NCI-H82 (cell line): ENCODE measurements at regions not wholly inside any gene's neighbourhood (a gene's known extent, or its start where the extent isn't known, plus 50 kb on each side); places are given as distances from the start of the nearest gene placed in this dataset.
"Not testable (repeated sequence)": the region's sequence is repeated elsewhere in the genome, so short reads cannot be mapped to it uniquely, and the experiment has no call there.

Source experiments
- DNase-seq: peaks from one replicate; lab custom pipeline; 2025; lab: John Stamatoyannopoulos, UW

DNA sequence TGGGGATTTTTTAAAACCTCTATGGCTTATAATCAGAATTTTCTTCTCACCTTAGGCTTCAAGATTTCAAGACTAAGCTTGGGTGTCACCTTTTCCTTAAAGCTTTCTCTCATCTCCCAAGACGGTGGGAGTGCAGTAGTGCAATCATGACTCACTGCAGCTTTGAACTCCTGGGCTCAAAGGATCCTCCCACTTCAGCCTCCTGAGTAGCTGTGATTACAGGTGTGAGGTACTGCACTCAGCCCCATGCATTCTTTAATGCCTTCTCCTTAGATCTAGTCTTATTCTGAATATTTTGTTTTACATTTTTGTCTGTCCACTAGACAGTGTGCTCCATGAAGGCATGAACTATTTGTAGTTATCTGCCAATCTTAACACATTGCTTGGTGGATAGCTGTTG is 55.7 kb upstream of the FAT3 start:
- no peak for DNase-seq

DNA sequence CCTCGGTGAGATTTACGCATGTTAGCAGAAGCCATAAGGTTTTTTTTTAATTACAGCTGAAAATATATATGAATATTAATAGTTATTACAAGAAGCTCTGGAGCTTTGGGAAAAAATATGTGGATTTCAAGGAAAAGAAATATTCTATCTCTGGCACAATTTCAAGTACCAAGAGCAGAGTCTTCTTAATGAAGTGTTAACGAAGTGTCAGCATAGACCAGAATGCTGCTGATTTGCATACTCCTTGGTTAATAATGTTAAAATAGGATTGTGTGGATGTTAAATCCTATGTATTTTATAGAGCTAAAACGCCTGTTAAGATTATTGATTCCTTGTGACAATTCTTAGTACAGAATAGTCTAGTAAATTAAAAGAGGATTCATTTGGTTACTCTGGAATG is 57.0 kb upstream of the FAT3 start:
- DNase-seq = no peak

DNA sequence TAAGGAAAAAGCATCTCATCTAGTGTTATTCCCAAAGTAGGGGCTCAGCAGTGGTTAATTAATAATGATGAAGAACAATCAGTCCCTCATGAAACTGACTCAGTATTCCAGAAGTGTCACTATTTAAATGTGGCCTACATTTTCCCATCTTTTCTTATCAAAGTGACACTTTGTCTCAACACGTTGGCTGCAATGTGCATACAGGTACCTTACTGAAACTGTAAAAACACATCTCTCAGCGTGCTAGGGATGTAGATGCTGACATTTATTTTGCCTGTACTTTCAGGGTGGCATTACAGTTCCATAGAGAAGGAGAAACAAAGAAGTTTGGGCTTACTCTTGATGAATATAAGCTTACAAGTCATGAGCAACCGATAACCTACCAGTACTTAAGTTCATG is 58.3 kb upstream of the FAT3 start:
- DNase-seq = no peak

DNA sequence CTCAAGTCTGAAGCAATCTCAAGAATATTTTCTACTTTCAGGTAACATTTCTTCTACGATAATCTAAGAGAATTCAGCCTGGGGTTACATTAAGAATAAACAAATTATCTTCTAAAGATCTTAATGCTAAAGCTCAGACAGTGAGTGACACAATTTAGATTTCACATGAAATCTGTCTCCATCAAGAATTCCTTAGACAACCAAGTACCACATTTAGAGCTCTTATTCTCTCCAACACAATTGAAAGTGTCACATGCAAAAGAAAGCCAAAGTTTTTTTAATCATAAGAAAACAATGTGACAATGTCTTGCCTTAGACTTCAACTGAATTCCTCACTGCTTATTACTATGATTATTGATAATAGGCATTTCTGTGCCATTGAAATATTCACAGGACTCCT is 60.7 kb upstream of the FAT3 start:
- no peak for DNase-seq

DNA sequence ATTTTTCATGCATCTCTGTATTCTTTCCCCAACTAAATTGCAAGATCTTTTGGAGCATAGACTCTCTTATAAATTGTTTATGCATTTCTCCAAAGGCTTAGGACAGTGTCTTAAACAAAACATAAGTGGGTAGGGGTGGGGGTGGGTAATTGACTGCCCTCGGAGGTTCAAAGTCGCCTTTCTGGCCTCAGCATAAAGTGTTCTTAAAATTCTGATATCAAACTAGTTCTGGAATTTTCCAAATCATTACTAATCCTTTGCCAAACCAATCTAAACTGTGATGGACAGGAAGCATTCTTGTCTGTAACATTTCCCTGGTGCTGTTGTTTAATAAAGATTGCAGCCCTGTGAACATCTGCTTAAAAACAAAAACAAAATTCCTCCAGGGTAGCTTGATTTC is 61.8 kb upstream of the FAT3 start:
- DNase-seq = no peak

DNA sequence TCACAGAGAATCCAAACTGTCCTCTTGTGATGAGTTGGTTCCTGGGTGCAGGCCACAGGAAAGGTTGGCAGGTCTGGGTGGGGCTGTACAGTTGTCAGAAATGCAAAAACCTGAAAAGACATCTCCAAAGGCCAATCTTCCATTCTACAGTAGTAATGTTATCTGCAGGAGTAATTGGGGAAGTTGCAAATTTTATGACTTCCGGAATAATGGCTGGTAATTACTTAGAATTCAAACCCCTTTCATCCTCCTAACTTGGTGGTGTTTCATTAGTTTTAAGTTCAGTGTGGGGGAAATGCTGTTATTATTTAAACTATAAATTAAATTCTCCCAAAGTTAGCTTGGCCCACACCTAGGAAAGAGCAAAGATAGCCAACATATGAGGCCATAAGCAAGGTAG is 64.7 kb upstream of the FAT3 start:
- DNase-seq = no peak

DNA sequence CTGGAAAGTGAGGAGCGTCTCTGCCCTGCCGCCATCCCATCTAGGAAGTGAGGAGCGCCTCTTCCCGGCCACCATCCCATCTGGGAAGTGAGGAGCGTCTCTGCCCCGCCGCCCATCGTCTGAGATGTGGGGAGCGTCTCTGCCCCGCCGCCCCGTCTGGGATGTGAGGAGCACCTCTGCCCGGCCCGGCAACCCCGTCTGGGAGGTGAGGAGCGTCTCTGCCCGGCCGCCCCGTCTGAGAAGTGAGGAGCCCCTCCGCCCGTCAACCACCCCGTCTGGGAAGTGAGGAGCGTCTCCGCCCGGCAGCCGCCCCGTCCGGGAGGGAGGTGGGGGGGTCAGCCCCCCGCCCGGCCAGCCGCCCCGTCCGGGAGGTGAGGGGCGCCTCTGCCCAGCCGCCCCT is 67.2 kb upstream of the FAT3 start:
- DNase-seq = not testable (repeated sequence)

DNA sequence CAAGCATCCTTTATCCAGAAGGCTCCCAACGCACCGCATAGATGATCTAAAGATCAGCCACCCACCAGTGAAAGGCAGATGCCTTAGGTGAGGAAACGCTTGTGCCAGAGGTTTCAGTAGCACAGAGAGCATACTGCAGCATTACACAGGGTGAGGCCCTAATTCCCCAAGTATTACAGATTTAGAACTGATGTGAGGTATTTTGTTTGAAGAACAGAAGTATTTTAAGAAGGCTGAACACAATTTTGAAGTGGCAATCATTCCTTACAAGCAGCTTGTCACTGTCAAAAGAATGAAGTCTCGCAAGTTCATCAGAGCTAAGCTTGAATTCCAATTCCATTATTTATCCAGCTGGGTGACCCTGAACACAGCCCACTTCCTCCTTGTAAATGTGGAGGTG is 70.0 kb upstream of the FAT3 start:
- no peak for DNase-seq

DNA sequence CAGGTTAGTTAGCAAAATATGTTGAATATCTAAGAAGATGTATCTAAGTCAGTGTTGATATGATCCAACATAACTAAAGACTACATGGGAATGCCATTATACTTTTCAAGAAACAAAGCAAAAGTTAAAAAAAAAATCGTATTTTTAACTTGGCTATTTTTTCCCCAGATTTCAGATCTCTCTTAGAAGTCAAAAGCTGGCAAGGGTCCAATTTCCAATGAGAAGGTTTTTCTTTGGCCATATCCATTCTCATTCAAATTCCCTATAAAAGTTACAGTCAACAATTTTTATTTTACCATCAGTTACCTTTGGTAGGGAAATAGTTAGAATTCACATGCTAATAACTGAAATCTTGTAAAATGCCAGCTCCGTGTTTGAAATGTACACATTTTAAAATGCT is 70.5 kb upstream of the FAT3 start:
- no peak for DNase-seq

DNA sequence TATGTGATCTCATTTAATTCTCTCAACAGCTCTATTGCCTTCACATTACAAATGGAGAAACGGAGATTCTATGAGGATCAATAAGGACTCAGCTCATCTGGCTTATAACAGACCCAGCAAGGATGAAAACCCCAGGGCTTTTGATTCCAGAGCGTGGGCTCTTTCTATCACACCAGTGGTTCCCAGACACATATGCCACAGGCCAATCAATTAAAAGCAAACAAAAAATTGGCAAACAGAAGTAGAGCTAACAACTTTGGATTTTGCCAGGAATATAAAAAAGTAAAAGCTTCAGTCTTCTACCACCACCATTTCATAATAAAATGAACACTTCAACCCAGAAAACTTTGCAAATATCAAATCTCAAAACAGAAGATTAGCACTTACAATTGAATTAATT is 71.1 kb upstream of the FAT3 start:
- no peak for DNase-seq

DNA sequence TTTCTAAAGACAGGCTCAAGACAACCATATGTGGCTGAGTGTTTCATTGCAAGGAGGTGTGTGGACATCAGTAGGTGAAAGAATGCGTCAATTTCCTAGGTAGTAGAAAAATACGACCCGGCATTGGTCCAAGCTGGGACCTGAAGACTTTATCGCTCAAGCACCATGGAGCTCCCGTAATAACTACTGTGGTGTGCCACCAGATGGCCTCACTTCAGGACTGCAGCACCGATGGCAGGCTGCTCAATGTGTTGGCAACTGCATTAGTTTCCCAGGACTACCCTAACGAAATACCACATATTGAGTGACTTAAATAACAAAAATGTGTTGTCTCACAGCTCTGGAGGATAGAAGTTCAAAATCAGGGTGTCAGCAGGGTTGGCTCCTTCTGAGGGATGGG is 72.4 kb upstream of the FAT3 start:
- DNase-seq = no peak

DNA sequence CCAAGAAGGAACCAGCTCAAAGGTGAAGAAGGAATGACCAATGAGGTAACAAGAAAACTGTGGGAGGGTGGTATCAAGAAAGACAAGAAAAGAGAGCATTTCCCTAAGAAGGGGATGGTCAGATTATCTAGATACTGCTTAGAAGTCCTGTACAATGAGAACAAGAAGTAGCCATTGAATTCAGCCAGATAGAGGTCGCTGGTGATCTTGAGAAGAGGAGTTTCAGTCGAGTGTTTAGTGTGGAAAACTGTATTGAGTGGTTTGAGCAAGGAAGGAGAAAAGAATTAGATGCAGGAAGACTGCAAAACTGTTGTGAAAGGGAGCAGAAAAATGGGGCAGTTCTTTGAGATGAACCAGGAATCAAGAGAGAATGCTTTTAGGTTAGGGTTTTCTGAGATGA is 74.6 kb upstream of the FAT3 start:
- DNase-seq = no peak

DNA sequence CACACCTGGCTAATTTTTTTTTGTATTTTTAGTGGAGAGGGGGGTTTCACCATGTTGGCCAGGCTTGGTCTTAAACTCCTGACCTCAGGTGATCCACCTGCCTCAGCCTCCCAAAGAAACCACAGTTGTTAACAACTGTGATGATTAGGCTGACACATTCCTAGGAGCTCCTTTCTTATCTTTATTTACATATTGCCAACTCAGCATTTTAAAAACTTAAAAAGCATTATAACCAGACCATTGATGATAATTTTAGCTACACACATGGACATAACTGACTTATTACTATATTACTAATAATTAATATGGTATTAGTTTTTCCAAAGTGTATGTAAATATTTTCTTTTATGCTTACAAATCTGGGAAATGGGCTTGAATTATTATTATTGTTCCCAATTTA is 82.9 kb upstream of the FAT3 start:
- no peak for DNase-seq

DNA sequence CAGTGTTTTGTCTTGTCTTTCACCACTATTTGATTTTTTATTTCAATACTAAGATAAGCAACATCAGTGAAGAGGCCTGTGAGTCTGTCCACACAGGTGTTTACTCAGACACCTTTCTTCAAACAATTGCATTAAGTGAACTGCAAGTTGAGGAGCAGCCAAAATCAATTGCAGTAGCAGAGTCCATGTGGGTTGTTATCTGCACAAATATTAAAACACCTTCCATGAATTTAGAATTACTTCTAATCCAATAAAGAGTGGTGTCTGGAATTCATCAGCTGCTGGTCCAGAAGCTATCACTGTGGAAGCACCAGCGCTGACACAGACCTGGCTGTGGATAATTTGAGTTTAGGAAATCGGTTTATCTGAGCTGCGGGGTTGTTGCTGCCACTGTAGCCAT is 83.5 kb upstream of the FAT3 start:
- no peak for DNase-seq

DNA sequence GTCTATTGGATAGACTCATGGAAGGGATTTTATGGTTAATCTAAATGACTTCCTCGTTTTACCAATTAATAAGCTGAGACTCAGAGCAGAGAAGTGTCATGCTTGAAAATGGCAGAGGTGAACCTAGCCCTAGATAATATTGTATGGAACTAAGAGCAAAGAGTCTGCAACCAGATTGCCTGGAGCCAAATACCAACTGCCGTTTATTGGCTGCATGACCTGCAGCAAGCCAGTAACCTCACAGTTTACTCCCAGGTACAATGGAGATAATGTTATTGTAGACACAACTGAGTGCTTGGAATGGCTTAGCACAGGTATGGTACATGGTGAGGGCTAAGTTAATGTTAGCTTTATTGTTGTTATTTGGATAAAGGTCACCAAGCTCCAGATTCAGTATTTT is 84.6 kb upstream of the FAT3 start:
- no peak for DNase-seq

DNA sequence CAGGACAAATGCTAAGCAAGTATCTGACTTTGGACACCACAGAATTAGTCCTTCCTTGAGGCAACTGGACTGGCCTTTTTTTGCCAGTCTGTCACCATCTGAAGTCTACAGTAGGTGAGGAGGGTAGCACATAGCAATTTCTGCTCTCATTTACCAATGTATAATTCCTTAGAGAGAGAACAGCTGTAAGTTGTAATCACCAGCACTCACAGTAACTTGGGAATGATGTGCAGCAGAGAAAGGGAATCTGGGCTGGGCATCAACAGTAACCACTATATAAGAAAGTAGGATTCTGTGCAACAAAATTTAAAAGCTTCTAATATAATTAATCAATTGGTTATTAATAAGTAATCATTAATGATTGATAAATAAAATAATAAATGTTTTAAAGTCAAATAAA is 86.3 kb upstream of the FAT3 start:
- DNase-seq = no peak

DNA sequence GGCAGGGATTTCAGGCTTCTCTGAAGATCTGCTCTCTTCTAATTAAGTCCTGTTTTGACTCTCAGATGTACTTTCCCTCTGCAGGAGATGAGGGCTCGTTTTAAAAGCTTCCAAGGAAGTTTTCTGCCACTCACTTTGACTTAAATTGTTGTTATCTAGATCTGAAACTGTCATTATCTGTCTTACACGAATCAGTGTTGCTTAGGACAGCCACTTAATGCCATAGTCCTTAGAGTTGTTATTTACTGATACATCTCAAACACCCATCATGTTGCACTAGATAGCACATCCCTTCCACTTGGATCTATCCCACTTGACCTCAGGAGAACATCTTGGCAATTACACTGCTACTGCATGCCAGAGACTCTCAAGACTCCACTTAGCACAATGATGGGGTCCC is 86.9 kb upstream of the FAT3 start:
- no peak for DNase-seq

DNA sequence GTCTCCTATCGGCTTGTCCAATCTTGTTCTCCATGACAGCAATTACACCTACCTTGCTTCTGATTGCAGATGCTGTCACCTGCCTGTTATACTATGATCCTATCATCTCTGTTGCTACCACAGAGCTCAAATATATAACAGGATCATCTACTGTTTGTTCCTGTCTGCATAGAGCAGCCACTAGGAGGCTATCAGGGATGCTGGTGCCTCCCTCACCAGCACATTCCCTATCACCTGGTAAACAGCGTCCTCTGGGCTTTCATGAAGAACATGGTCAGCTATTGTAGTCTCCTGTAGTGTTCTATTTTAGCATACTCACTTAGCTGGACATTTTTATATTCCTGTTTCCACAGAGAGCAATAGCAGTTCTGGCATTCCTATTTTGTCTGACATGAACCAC is 87.8 kb upstream of the FAT3 start:
- DNase-seq = peak; percentile 27

DNA sequence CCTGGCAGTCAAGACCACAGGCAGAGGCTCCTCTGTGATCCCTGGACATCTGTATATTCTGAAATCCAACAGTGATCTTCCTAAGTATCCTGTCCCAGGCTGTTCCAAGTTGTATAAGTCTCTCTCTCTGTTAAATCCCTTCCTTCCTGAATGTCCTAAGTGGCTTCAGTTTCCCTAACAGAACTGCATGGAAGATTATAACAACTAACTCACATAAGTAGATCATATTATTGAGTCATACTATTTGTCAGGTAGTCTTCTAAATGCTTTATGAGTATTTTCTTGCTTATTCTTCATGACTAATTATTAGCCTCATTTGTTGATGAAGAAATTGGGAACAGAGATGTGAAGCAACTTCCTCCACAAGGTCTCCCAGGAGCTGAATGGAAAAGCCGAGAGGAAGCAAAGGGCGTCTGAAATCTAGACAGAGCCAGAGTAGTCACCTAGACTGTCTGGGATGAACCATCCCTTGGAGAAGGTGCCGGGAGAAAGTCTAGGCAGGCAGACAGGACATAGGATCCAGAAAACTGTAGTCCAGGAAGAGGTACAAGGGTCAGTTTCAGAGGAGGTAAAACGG is 93.2 kb upstream of the FAT3 start:
- peak; percentile 21 for DNase-seq

DNA sequence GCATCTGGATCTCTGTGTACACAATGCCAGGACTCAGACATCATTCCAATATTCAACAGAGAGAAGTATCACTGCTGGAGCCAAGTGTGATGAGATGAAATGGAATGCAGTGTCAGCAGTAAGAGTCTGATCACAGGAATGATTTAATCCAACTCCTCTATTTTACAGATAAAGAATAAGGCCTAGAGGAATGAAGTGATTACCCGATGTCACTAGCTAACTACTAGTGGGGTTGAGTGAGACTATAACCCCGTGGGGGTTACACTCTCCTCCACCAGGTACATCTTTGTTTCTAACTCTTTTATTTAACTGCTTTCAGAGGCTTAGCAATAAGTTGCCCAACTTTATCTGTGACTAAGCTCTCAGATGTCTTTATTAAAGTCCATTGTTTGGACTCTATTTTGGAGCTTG is 94.2 kb upstream of the FAT3 start:
- DNase-seq = no peak

DNA sequence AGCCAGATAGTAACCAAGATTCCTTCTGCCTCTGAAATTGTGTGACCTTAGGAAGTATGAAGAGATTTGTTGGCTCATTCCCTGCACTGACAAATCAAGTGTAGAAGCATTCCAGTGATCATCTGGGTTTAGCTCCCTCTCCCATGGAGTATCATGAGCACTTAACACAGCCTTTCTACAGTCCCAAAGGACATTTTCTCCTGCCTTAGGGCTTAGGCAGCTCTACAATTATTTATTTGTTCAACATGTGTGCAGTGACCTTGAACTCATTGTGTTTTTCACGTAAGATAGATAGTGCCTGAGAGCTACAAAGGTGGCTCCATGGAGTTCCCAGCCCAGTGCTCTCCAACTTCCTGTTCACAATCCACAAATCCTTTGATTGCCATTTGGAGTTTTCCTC is 94.8 kb upstream of the FAT3 start:
- no peak for DNase-seq

DNA sequence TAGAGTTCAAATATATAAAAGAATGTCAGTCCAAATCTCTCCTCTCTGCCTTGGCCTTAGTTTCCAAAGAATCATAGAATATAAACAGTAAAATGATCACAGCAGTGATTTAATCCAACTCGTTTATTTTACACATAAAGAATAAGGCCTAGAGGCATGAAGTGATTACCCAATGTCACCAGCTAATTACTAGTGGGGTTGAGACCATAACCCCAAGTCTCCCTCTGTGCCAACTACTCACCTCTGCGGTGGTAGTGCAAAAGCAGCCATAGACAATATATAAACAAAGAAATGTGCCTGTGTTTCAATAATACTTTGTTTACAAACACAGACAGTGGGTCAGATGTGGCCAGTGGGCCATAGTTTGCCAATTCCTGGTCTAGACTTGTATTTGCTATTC is 96.6 kb upstream of the FAT3 start:
- no peak for DNase-seq

DNA sequence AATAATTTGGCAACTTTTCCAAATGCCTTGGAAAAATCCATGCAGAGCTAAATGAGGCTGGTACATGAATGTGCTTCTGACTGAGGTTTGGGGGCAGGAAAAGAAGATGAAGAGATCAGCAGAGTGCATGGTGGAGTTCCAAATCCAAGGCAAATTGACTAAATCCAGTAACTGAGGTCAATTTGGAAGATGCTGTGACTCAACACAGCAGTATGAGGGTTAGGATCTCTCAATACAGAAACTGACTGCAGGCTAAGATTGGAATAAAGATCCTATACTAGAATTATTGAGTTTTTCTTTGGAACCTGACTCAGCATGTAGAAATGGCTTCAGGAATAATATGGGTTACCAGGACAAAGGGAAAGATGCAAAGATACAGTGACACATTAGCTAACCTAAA is 99.3 kb upstream of the FAT3 start:
- DNase-seq = no peak

DNA sequence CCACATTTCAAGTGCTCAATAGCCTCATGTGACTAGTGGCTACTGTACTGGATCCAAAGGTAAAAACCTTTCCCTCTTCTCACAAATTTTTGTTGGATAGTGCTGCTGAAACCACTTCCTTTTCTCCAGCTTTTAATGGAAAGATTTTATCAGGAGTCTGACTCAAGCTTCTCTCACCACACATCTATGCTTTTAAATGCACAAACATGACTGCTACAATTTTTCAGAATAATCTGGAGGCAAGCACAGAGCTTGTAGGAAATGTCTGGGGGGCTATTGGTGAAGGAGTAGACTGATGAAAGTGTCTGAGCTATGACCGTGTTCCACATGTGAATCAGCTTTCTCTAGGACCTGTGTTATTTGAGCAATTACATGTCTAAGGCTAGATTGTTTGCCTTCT is 101.1 kb upstream of the FAT3 start:
- no peak for DNase-seq

DNA sequence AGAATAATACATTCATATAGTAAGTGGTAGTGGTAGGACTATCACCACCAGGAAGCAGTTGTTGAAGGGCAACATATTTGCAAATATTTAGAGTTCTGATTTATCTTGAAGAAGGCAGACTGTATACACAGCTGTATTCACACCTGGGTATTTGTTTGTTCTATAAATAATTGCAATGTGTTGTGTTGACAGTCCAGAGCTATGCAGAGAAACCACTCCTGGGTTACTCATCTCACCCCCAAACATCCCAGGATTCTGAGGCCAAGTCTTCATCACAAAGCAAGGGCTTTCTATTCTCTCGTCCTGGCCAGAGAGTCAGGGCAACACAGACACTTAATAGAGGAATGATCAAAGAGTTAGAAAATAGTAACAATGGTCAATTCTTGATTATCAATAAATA is 102.1 kb upstream of the FAT3 start:
- DNase-seq = no peak
